ENCODE measurements at regions not wholly inside any gene's neighbourhood (a gene's known extent, or its start where the extent isn't known, plus 50 kb on each side); places are given as distances from the start of the nearest gene placed in this dataset.

GRCh38 chr13:78402708-78403400 is 200.5 kb downstream of the POU4F1 start:
- Histone ChIP-seq H3K27ac (ENCODE audit: low read depth, low read length) (no peak overlapping the region), H4K20me1 (ENCODE audit: low read depth, low read length) (no peaks in the 10 kb centered on the region), H3F3A (ENCODE audit: insufficient read depth) (no peaks in the 10 kb centered on the region), H2AFZ (ENCODE audit: low read depth, low read length, severe bottlenecking) (no peak overlapping the region), H3K36me3 (ENCODE audit: low read length) (no peaks in the 10 kb centered on the region), H3K4me3 (ENCODE audit: insufficient read depth, low read length, poor library complexity, severe bottlenecking) (no peak overlapping the region), H3K4me2 (ENCODE audit: low read depth, low read length, poor library complexity, severe bottlenecking) (no peak overlapping the region), H3K9me3 (ENCODE audit: insufficient read depth, low read length) (no peaks in the 10 kb centered on the region), H3K9ac (ENCODE audit: low read length) (no peak overlapping the region), H3K27me3 (ENCODE audit: low read length) (no peaks in the 10 kb centered on the region), H3K9me2 (replicated peaks; ENCODE audit: insufficient read depth, low read length) (no peaks in the 10 kb centered on the region), H3K79me2 (ENCODE audit: insufficient read depth, low read length) (no peaks in the 10 kb centered on the region)
- TF ChIP-seq, protein P1, sequence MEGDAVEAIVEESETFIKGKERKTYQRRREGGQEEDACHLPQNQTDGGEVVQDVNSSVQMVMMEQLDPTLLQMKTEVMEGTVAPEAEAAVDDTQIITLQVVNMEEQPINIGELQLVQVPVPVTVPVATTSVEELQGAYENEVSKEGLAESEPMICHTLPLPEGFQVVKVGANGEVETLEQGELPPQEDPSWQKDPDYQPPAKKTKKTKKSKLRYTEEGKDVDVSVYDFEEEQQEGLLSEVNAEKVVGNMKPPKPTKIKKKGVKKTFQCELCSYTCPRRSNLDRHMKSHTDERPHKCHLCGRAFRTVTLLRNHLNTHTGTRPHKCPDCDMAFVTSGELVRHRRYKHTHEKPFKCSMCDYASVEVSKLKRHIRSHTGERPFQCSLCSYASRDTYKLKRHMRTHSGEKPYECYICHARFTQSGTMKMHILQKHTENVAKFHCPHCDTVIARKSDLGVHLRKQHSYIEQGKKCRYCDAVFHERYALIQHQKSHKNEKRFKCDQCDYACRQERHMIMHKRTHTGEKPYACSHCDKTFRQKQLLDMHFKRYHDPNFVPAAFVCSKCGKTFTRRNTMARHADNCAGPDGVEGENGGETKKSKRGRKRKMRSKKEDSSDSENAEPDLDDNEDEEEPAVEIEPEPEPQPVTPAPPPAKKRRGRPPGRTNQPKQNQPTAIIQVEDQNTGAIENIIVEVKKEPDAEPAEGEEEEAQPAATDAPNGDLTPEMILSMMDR (IDR thresholded peaks at IDR 0.05; ENCODE audit: insufficient read depth, low read length, poor library complexity, severe bottlenecking): no peak
- no peak for TF ChIP-seq EZH2phosphoT487 (conservative IDR thresholded peaks at IDR 0.05; ENCODE audit: low read length)

DNA sequence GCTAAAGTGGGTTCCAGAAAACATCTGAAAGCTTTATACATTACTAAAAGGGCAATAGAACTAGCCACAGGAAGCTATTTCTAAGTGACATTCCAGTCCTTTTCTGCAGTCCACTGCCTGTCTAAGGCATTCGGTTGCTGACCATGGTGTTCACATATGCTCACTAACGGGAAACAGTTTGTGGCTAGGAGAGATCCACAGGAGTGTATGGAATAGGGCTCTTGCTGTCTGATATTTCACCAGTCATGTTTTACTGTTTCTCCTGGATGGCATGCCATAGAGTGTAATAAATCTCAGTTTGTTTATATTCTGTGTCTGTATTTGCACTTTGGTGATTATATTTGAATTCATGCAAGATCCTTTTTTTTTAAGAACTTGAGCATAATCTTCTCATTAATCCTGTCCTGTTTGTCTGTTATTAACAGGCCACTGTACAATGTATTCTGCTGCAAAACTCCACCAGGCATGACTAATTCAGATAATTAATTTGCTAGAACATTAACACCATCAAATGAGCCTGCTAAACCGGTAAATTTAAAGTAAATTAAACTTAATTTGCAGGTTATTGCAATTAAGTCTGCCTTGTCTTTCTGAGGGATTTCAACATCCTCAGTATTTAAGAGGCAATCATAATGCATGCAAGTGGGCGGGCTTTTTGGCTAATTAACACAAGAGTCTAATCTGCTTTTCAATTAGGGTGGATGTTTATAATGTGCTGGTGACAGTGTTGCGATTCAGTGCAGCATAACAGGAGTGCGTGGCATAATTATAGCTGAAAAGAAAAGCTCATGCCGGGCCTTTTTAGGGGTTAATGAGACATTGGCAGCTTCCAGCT is 201.3 kb downstream of the POU4F1 start:
- Histone ChIP-seq H3K79me2 (ENCODE audit: insufficient read depth, low read length) (no peaks in the 10 kb centered on the region), H3K27ac (ENCODE audit: low read depth, low read length) (no peak overlapping the region), H3K4me3 (ENCODE audit: insufficient read depth, low read length, poor library complexity, severe bottlenecking) (no peak overlapping the region), H3K9me3 (ENCODE audit: insufficient read depth, low read length) (no peaks in the 10 kb centered on the region), H3K27me3 (ENCODE audit: low read length) (no peaks in the 10 kb centered on the region), H3K36me3 (ENCODE audit: low read length) (no peaks in the 10 kb centered on the region), H3K4me2 (ENCODE audit: low read depth, low read length, poor library complexity, severe bottlenecking) (no peak overlapping the region), H3K9me2 (replicated peaks; ENCODE audit: insufficient read depth, low read length) (no peaks in the 10 kb centered on the region), H3K9ac (ENCODE audit: low read length) (no peak overlapping the region), H2AFZ (ENCODE audit: low read depth, low read length, severe bottlenecking) (no peak overlapping the region), H3F3A (ENCODE audit: insufficient read depth) (no peaks in the 10 kb centered on the region), H4K20me1 (ENCODE audit: low read depth, low read length) (no peaks in the 10 kb centered on the region)
- no peak for TF ChIP-seq EZH2phosphoT487 (conservative IDR thresholded peaks at IDR 0.05; ENCODE audit: low read length)
- TF ChIP-seq, protein P1 (IDR thresholded peaks at IDR 0.05; ENCODE audit: insufficient read depth, low read length, poor library complexity, severe bottlenecking): no peak

DNA sequence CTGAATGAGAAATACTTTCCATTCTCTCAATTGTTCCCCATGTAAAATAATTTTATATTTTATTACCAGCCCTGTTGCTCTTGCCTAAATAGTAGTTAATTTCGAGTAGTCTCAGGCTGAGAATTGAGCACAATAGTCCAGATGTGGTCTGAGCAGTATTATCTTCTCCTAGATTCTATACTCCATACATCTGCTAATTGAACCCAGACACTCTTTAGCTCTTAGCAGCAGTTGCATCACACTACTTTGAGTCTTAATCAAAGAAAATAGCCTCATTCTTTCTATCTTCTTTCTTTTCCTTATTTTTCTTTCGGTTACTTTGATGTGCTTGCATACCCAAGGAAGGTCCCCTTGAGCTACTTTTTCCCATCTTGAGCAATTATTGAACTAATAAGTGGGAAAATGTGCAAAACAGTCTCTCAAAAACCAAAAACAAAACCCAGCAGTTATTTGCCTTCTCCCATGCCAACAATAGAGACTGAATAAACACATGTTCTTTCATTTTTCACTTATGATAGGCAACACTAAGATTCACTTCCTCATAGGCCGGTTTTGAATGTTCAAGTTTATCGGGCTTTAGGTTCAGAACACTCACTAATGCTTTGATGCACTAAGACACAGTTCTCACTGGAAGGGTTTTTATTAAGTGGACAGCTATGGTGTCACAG is 204.5 kb downstream of the POU4F1 start:
- Histone ChIP-seq H3K9me3 (ENCODE audit: insufficient read depth, low read length) (no peaks in the 10 kb centered on the region), H3F3A (ENCODE audit: insufficient read depth) (no peaks in the 10 kb centered on the region), H3K36me3 (ENCODE audit: low read length) (no peaks in the 10 kb centered on the region), H2AFZ (ENCODE audit: low read depth, low read length, severe bottlenecking) (no peak overlapping the region), H3K4me3 (ENCODE audit: insufficient read depth, low read length, poor library complexity, severe bottlenecking) (no peak overlapping the region), H3K9me2 (replicated peaks; ENCODE audit: insufficient read depth, low read length) (no peaks in the 10 kb centered on the region), H4K20me1 (ENCODE audit: low read depth, low read length) (no peaks in the 10 kb centered on the region), H3K9ac (ENCODE audit: low read length) (no peak overlapping the region), H3K27ac (ENCODE audit: low read depth, low read length) (no peak overlapping the region), H3K4me2 (ENCODE audit: low read depth, low read length, poor library complexity, severe bottlenecking) (no peak overlapping the region), H3K79me2 (ENCODE audit: insufficient read depth, low read length) (no peaks in the 10 kb centered on the region), H3K27me3 (ENCODE audit: low read length) (no peaks in the 10 kb centered on the region)
- no peak for TF ChIP-seq EZH2phosphoT487 (conservative IDR thresholded peaks at IDR 0.05; ENCODE audit: low read length)
- TF ChIP-seq, protein P1 (IDR thresholded peaks at IDR 0.05; ENCODE audit: insufficient read depth, low read length, poor library complexity, severe bottlenecking): no peak
